ENCODE measurements at regions not wholly inside any gene's neighbourhood (a gene's known extent, or its start where the extent isn't known, plus 50 kb on each side); places are given as distances from the start of the nearest gene placed in this dataset.

- DNase-seq (ENCODE audit: low read depth, low spot score) = no peak
- Histone ChIP-seq H3K27ac (ENCODE audit: low read depth, low read length) (no peak overlapping the region), H3K27me3 (ENCODE audit: control insufficient read depth, insufficient read depth, low read length) (no peaks in the 10 kb centered on the region), H3K9me3 (ENCODE audit: control insufficient read depth, insufficient read depth, low read length) (no peaks in the 10 kb centered on the region), H3K4me3 (ENCODE audit: low read depth, low read length) (no peak overlapping the region)
- no peak for TF ChIP-seq CTCF (IDR thresholded peaks at IDR 0.05; ENCODE audit: low read depth, low read length)
- ChIA-PET CTCF (no interaction called here), POLR2A (no interaction called here)
Observed at GRCh38 chr10:9091530-9092093, 1037.1 kb downstream of the GATA3 start.

GRCh38 chr10:9096288-9096687 is 1041.8 kb downstream of the GATA3 start:
- ChIA-PET CTCF (no interaction called here), POLR2A (no interaction called here)
- no peak for DNase-seq (ENCODE audit: low read depth, low spot score)
- TF ChIP-seq CTCF (IDR thresholded peaks at IDR 0.05; ENCODE audit: low read depth, low read length) = no peak
- no peak overlapping the region for H3K27ac ChIP-seq (ENCODE audit: low read depth, low read length)
- peaks cover 3% of the 10 kb centered on the region; the same call in 1 of the 2 replicates for H3K9me3 ChIP-seq (ENCODE audit: control insufficient read depth, insufficient read depth, low read length)
- H3K27me3 ChIP-seq (ENCODE audit: control insufficient read depth, insufficient read depth, low read length) = no peaks in the 10 kb centered on the region
- H3K4me3 ChIP-seq (ENCODE audit: low read depth, low read length) = no peak overlapping the region

GRCh38 chr10:9097206-9097990 is 1042.9 kb downstream of the GATA3 start:
- no peak for TF ChIP-seq CTCF (IDR thresholded peaks at IDR 0.05; ENCODE audit: low read depth, low read length)
- ChIA-PET POLR2A (interaction anchor here (0.7 kb wide), 1 partner anchor 1016 kb away, joined by 3 read pairs; no protein-coding TSS in a partner anchor), CTCF (no interaction called here)
- Histone ChIP-seq H3K9me3 (ENCODE audit: control insufficient read depth, insufficient read depth, low read length) (peaks cover 3% of the 10 kb centered on the region; the same call in 1 of the 2 replicates), H3K27ac (ENCODE audit: low read depth, low read length) (no peak overlapping the region), H3K4me3 (ENCODE audit: low read depth, low read length) (no peak overlapping the region), H3K27me3 (ENCODE audit: control insufficient read depth, insufficient read depth, low read length) (no peaks in the 10 kb centered on the region)
- DNase-seq (ENCODE audit: low read depth, low spot score) = no peak

GRCh38 chr10:9097991-9098306 is 1043.5 kb downstream of the GATA3 start:
- ChIA-PET CTCF (no interaction called here), POLR2A (no interaction called here)
- peaks cover 3% of the 10 kb centered on the region; the same call in 1 of the 2 replicates for H3K9me3 ChIP-seq (ENCODE audit: control insufficient read depth, insufficient read depth, low read length)
- H3K4me3 ChIP-seq (ENCODE audit: low read depth, low read length) = no peak overlapping the region
- H3K27me3 ChIP-seq (ENCODE audit: control insufficient read depth, insufficient read depth, low read length) = no peaks in the 10 kb centered on the region
- no peak for TF ChIP-seq CTCF (IDR thresholded peaks at IDR 0.05; ENCODE audit: low read depth, low read length)
- DNase-seq (ENCODE audit: low read depth, low spot score) = no peak
- H3K27ac ChIP-seq (ENCODE audit: low read depth, low read length) = no peak overlapping the region

GRCh38 chr10:9102026-9102425 is 1047.5 kb downstream of the GATA3 start:
- no peak overlapping the region for H3K27ac ChIP-seq (ENCODE audit: low read depth, low read length)
- no peak for TF ChIP-seq CTCF (IDR thresholded peaks at IDR 0.05; ENCODE audit: low read depth, low read length)
- H3K9me3 ChIP-seq (ENCODE audit: control insufficient read depth, insufficient read depth, low read length) = peaks cover 3% of the 10 kb centered on the region; the same call in 1 of the 2 replicates
- ChIA-PET POLR2A (no interaction called here), CTCF (no interaction called here)
- H3K4me3 ChIP-seq (ENCODE audit: low read depth, low read length) = no peak overlapping the region
- no peak for DNase-seq (ENCODE audit: low read depth, low spot score)
- H3K27me3 ChIP-seq (ENCODE audit: control insufficient read depth, insufficient read depth, low read length) = no peaks in the 10 kb centered on the region

All from AG04450 (cell line).